GM23248 (cell line): ENCODE measurements at regions not wholly inside any gene's neighbourhood (a gene's known extent, or its start where the extent isn't known, plus 50 kb on each side); places are given as distances from the start of the nearest gene placed in this dataset.

Source experiments
- EZH2 ChIP-seq: fragments of 200-600 bp; sonication (generic); IDR thresholded peaks from 2 replicates; pipeline ENCODE4 v1.6.1; 2018; ENCODE audit warnings: antibody characterized with exemption, mild to moderate bottlenecking; ENCODE audit not compliant: insufficient read depth, poor library complexity, severe bottlenecking
- EZH2phosphoT487 ChIP-seq: fragments of 200-600 bp; sonication (generic); IDR thresholded peaks from 2 replicates; pipeline ENCODE4 v1.6.1; 2018; ENCODE audit warnings: antibody characterized with exemption, moderate library complexity, mild to moderate bottlenecking, low read depth; ENCODE audit not compliant: insufficient read depth

- TF ChIP-seq EZH2 (no peak), EZH2phosphoT487 (no peak)
Observed at GRCh38 chr18:76205906-76206305, 289.1 kb downstream of the ZNF516 start.
